Transverse colon (tissue), 4 donors: ENCODE measurements at regions not wholly inside any gene's neighbourhood (a gene's known extent, or its start where the extent isn't known, plus 50 kb on each side); places are given as distances from the start of the nearest gene placed in this dataset.
"Not testable (repeated sequence)": the region's sequence is repeated elsewhere in the genome, so short reads cannot be mapped to it uniquely, and the experiment has no call there.

ENCODE experiments used
- EP300 ChIP-seq: sonication (generic); formaldehyde crosslinking; IDR thresholded peaks from one replicate; pipeline ENCODE4 v1.6.1; 2017; ENCODE audit warnings: antibody characterized with exemption, low read depth
- POLR2A ChIP-seq: fragments of 450-650 bp; IDR thresholded peaks from one replicate; pipeline ENCODE4 v1.6.1; 2016; ENCODE audit warnings: antibody characterized with exemption, mild to moderate bottlenecking, moderate library complexity
- POLR2AphosphoS5 ChIP-seq, 3 donors: sonication (generic); formaldehyde crosslinking; IDR thresholded peaks; one replicate each; pipeline ENCODE4 v1.6.1; 2016; ENCODE audit warnings: antibody characterized with exemption in 3 of 3
- TF ChIP-seq, protein P1 (sequence below), 5 experiments: fragments of 200-600 bp in 3 of 5; fragments of 450-650 bp in 2 of 5; sonication (generic) in 3 of 5; IDR thresholded peaks; 1 replicate in 2 of 5; 2 replicates in 3 of 5; pipeline ENCODE4 v1.5.1; 2016 to 2017; ENCODE audit warnings: antibody characterized with exemption in 5 of 5, inconsistent platforms in 3 of 5, mild to moderate bottlenecking in 2 of 5, moderate library complexity in 1 of 5

DNA sequence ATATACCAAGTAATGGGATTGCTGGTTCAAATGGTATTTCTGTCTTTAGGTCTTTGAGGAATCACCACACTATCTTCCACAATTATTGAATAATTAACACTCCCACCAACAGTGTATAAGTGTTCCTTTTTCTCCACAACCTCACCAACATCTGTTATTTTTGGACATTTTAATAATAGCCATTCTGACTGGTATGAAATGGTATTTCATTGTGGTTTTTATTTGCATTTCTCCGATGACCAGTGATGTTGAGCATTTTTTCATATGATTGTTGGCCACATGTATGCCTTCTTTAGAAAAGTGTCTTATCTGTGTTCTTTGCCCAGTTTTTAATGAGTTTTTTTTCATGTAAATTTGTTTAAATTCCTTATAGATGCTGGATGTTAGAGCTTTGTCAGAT, 83.4 kb downstream of the RPL10L start:
- TF ChIP-seq, protein P1, sequence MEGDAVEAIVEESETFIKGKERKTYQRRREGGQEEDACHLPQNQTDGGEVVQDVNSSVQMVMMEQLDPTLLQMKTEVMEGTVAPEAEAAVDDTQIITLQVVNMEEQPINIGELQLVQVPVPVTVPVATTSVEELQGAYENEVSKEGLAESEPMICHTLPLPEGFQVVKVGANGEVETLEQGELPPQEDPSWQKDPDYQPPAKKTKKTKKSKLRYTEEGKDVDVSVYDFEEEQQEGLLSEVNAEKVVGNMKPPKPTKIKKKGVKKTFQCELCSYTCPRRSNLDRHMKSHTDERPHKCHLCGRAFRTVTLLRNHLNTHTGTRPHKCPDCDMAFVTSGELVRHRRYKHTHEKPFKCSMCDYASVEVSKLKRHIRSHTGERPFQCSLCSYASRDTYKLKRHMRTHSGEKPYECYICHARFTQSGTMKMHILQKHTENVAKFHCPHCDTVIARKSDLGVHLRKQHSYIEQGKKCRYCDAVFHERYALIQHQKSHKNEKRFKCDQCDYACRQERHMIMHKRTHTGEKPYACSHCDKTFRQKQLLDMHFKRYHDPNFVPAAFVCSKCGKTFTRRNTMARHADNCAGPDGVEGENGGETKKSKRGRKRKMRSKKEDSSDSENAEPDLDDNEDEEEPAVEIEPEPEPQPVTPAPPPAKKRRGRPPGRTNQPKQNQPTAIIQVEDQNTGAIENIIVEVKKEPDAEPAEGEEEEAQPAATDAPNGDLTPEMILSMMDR (IDR thresholded peaks at IDR 0.05), result not testable (repeated sequence)
- not testable (repeated sequence) for TF ChIP-seq POLR2A; POLR2AphosphoS5 (IDR thresholded peaks at IDR 0.05); EP300
